Vagina (tissue), 2 donors: ENCODE measurements at regions not wholly inside any gene's neighbourhood (a gene's known extent, or its start where the extent isn't known, plus 50 kb on each side); places are given as distances from the start of the nearest gene placed in this dataset.

Experiments used
- POLR2AphosphoS5 ChIP-seq, 2 donors: sonication (generic); formaldehyde crosslinking; IDR thresholded peaks; one replicate each; pipeline ENCODE4 v1.9.0; 2017; ENCODE audit warnings: antibody characterized with exemption in 2 of 2, mild to moderate bottlenecking in 2 of 2, low read depth in 1 of 2; ENCODE audit not compliant: insufficient read depth in 1 of 2
- TF ChIP-seq, protein P1 (sequence below), 3 experiments: fragments of 450-650 bp in 2 of 3; fragments of 200-600 bp in 1 of 3; sonication (generic) in 1 of 3; IDR thresholded peaks; one replicate each; pipeline ENCODE4 v1.5.1; 2017 to 2019; ENCODE audit warnings: antibody characterized with exemption in 3 of 3, mild to moderate bottlenecking in 2 of 3, moderate library complexity in 2 of 3

DNA sequence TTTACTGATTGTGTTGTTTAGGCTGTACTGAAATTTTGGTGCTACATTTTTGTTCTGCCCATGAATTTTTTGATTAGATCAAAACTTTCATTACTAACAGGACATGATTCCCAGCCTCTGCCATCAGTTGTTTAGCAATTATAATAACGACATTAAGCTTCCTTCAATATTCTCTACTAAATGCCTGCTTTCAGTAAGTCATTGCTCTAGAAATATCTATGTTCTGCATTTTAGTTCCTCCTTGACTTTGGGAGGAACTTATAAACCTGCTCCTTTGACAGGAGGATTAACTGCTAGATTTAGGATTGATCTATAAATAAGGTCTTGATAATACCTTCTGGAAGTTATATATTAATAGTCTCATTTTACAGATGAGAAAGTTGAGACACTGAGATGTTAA lies 269.1 kb downstream of the RAP2B start:
- TF ChIP-seq POLR2AphosphoS5 (IDR thresholded peaks at IDR 0.05; ENCODE audit: insufficient read depth in 1 of 2, low read depth in 1 of 2): no peak
- TF ChIP-seq, protein P1, sequence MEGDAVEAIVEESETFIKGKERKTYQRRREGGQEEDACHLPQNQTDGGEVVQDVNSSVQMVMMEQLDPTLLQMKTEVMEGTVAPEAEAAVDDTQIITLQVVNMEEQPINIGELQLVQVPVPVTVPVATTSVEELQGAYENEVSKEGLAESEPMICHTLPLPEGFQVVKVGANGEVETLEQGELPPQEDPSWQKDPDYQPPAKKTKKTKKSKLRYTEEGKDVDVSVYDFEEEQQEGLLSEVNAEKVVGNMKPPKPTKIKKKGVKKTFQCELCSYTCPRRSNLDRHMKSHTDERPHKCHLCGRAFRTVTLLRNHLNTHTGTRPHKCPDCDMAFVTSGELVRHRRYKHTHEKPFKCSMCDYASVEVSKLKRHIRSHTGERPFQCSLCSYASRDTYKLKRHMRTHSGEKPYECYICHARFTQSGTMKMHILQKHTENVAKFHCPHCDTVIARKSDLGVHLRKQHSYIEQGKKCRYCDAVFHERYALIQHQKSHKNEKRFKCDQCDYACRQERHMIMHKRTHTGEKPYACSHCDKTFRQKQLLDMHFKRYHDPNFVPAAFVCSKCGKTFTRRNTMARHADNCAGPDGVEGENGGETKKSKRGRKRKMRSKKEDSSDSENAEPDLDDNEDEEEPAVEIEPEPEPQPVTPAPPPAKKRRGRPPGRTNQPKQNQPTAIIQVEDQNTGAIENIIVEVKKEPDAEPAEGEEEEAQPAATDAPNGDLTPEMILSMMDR (IDR thresholded peaks at IDR 0.05): no peak
